HEK293 (cell line): ENCODE measurements at regions not wholly inside any gene's neighbourhood (a gene's known extent, or its start where the extent isn't known, plus 50 kb on each side); places are given as distances from the start of the nearest gene placed in this dataset.

ENCODE experiments used
- CTCF ChIA-PET: fragments of 350-600 bp; formaldehyde crosslinking; extraction: SDS; loops from one replicate; lab custom pipeline; 2021; ENCODE audit warnings: antibody characterized with exemption; lab: Yijun Ruan, JAX
- POLR2A ChIA-PET: fragments of 300-600 bp; formaldehyde crosslinking; extraction: SDS; loops from one replicate; lab custom pipeline; 2020; ENCODE audit warnings: antibody characterized with exemption, inconsistent platforms; lab: Yijun Ruan, JAX
- H3K27ac ChIP-seq: fragments of 200-500 bp; sonication (Bioruptor generic); 2 replicates; pipeline ENCODE4 v1.5.1; 2014; ENCODE audit warnings: low read depth, low read length, control low read depth, inconsistent platforms; ENCODE audit errors: extremely low read depth
- H3K36me3 ChIP-seq, 2 experiments: fragments of 200-500 bp in 1 of 2; sonication (Bioruptor generic) in 1 of 2; 1 replicate in 1 of 2; 2 replicates in 1 of 2; pipeline ENCODE4 v1.5.1; 2014 to 2017; ENCODE audit warnings: inconsistent platforms in 2 of 2, low read length in 2 of 2; ENCODE audit not compliant: control insufficient read depth in 2 of 2, insufficient read depth in 1 of 2
- H3K4me1 ChIP-seq: fragments of 200-500 bp; sonication (Bioruptor generic); 2 replicates; pipeline ENCODE4 v1.5.1; 2014; ENCODE audit warnings: mild to moderate bottlenecking, low read length, inconsistent platforms; ENCODE audit not compliant: control insufficient read depth, insufficient read depth
- H3K4me3 ChIP-seq: 2 replicates; pipeline ENCODE4 v1.5.1; 2011; ENCODE audit warnings: low read depth, mild to moderate bottlenecking, control low read depth, low read length, moderate library complexity
- H3K9me3 ChIP-seq: fragments of 200-500 bp; sonication (Bioruptor generic); 2 replicates; pipeline ENCODE4 v1.5.1; 2014; ENCODE audit warnings: low read depth, low read length, inconsistent platforms; ENCODE audit not compliant: control insufficient read depth, insufficient read depth
- INSM2 ChIP-seq: fragments of 450-650 bp; formaldehyde crosslinking; IDR thresholded peaks from 2 replicates; pipeline ENCODE4 v1.5.1; 2016; ENCODE audit warnings: missing biosample characterization, missing genetic modification characterization
- MZF1 ChIP-seq: fragments of 450-650 bp; formaldehyde crosslinking; IDR thresholded peaks from 2 replicates; pipeline ENCODE4 v1.5.1; 2017; ENCODE audit warnings: missing biosample characterization, missing genetic modification characterization, borderline replicate concordance
- REST ChIP-seq: fragments of 450-650 bp; formaldehyde crosslinking; IDR thresholded peaks from 2 replicates; pipeline ENCODE4 v1.5.1; 2016; ENCODE audit warnings: missing biosample characterization, missing genetic modification characterization
- SCRT1 ChIP-seq: fragments of 450-650 bp; formaldehyde crosslinking; IDR thresholded peaks from 2 replicates; pipeline ENCODE4 v1.5.1; 2016; ENCODE audit warnings: missing biosample characterization, missing genetic modification characterization, borderline replicate concordance
- ZBTB11 ChIP-seq: fragments of 450-650 bp; formaldehyde crosslinking; conservative IDR thresholded peaks from 2 replicates; pipeline ENCODE4 v1.5.1; 2016; ENCODE audit warnings: low read depth, missing biosample characterization, missing genetic modification characterization
- ZBTB8A ChIP-seq: fragments of 450-650 bp; formaldehyde crosslinking; IDR thresholded peaks from 2 replicates; pipeline ENCODE4 v1.5.1; 2016; ENCODE audit warnings: missing biosample characterization, missing genetic modification characterization
- ZNF155 ChIP-seq: fragments of 450-650 bp; formaldehyde crosslinking; IDR thresholded peaks from 2 replicates; pipeline ENCODE4 v1.5.1; 2016; ENCODE audit warnings: missing biosample characterization, missing genetic modification characterization
- ZNF16 ChIP-seq: fragments of 450-650 bp; formaldehyde crosslinking; IDR thresholded peaks from 2 replicates; pipeline ENCODE4 v1.5.1; 2016; ENCODE audit warnings: low read depth, missing biosample characterization, missing genetic modification characterization
- ZNF184 ChIP-seq: fragments of 450-650 bp; IDR thresholded peaks from 2 replicates; pipeline ENCODE4 v1.5.1; 2018; ENCODE audit warnings: missing biosample characterization, mild to moderate bottlenecking, missing genetic modification characterization
- ZNF26 ChIP-seq: fragments of 450-650 bp; formaldehyde crosslinking; IDR thresholded peaks from 2 replicates; pipeline ENCODE4 v1.5.1; 2016; ENCODE audit warnings: missing biosample characterization, missing genetic modification characterization
- ZNF302 ChIP-seq: fragments of 450-650 bp; formaldehyde crosslinking; IDR thresholded peaks from 2 replicates; pipeline ENCODE4 v1.5.1; 2016; ENCODE audit warnings: missing biosample characterization, missing genetic modification characterization, low read depth
- ZNF341 ChIP-seq: fragments of 450-650 bp; formaldehyde crosslinking; IDR thresholded peaks from 2 replicates; pipeline ENCODE4; 2016; ENCODE audit warnings: low read depth, missing biosample characterization, missing genetic modification characterization
- ZNF391 ChIP-seq: fragments of 450-650 bp; formaldehyde crosslinking; IDR thresholded peaks from 2 replicates; pipeline ENCODE4 v1.5.1; 2016; ENCODE audit warnings: low read depth, missing biosample characterization, missing genetic modification characterization, borderline replicate concordance
- ZNF423 ChIP-seq: fragments of 450-650 bp; formaldehyde crosslinking; IDR thresholded peaks from 2 replicates; pipeline ENCODE4 v1.5.1; 2016; ENCODE audit warnings: missing biosample characterization, missing genetic modification characterization
- ZNF426 ChIP-seq: fragments of 450-650 bp; formaldehyde crosslinking; IDR thresholded peaks from 2 replicates; pipeline ENCODE4 v1.5.1; 2017; ENCODE audit warnings: missing biosample characterization, missing genetic modification characterization, mild to moderate bottlenecking, inconsistent platforms, moderate library complexity
- ZNF513 ChIP-seq: fragments of 450-650 bp; IDR thresholded peaks from 2 replicates; pipeline ENCODE4 v1.5.1; 2018; ENCODE audit warnings: missing biosample characterization, missing genetic modification characterization
- ZNF580 ChIP-seq: fragments of 450-650 bp; formaldehyde crosslinking; IDR thresholded peaks from 2 replicates; pipeline ENCODE4 v1.5.1; 2016; ENCODE audit warnings: missing biosample characterization, missing genetic modification characterization
- ZNF704 ChIP-seq: fragments of 450-650 bp; formaldehyde crosslinking; IDR thresholded peaks from 2 replicates; pipeline ENCODE4 v1.5.1; 2016; ENCODE audit warnings: missing biosample characterization, missing genetic modification characterization
- ZNF776 ChIP-seq: fragments of 450-650 bp; formaldehyde crosslinking; IDR thresholded peaks from 2 replicates; pipeline ENCODE4 v1.5.0; 2017; ENCODE audit warnings: missing biosample characterization, missing genetic modification characterization, borderline replicate concordance
- ZSCAN5A ChIP-seq: fragments of 450-650 bp; formaldehyde crosslinking; IDR thresholded peaks from 2 replicates; pipeline ENCODE4 v1.5.1; 2016; ENCODE audit warnings: missing biosample characterization, missing genetic modification characterization

- TF ChIP-seq SCRT1 (tag by site-specific recombination): no peak
- TF ChIP-seq ZSCAN5A (tag by site-specific recombination): no peak
- no peak for TF ChIP-seq INSM2
- TF ChIP-seq ZNF391 (tag by site-specific recombination): no peak
- TF ChIP-seq ZNF513 (tag by site-specific recombination): no peak
- TF ChIP-seq ZNF26 (tag by site-specific recombination): no peak
- TF ChIP-seq ZNF302 (tag by site-specific recombination): no peak
- TF ChIP-seq ZNF16 (tag by site-specific recombination): no peak
- no peak for TF ChIP-seq ZNF155
- TF ChIP-seq ZBTB11: no peak
Observed at GRCh38 chr10:130743751-130744271, 567.7 kb downstream of the TCERG1L start.

GRCh38 chr10:130744631-130745030 lies 566.9 kb downstream of the TCERG1L start:
- CTCF ChIA-PET: no interaction called here
- no peaks in the 10 kb centered on the region for H3K4me1 ChIP-seq
- H3K9me3 ChIP-seq: no peaks in the 10 kb centered on the region
- no peak overlapping the region for H3K27ac ChIP-seq
- POLR2A ChIA-PET: no interaction called here
- no peak overlapping the region for H3K4me3 ChIP-seq
- H3K36me3 ChIP-seq: no peaks in the 10 kb centered on the region
- TF ChIP-seq SCRT1 (tag by site-specific recombination) (no peak), ZNF426 (tag by site-specific recombination) (no peak), ZNF580 (tag by site-specific recombination) (no peak), ZNF704 (tag by site-specific recombination) (no peak), ZNF184 (no peak), ZNF423 (tag by site-specific recombination) (no peak), ZNF776 (tag by site-specific recombination) (no peak), REST (no peak), ZNF341 (tag by site-specific recombination) (no peak), ZBTB8A (tag by site-specific recombination) (no peak), MZF1 (tag by site-specific recombination) (no peak)

More at GRCh38 chr10:130743751-130744271, 567.7 kb downstream of the TCERG1L start:
- Histone ChIP-seq H3K27ac (no peak overlapping the region), H3K9me3 (no peaks in the 10 kb centered on the region), H3K4me1 (no peaks in the 10 kb centered on the region), H3K36me3 (no peaks in the 10 kb centered on the region), H3K4me3 (no peak overlapping the region)
- CTCF ChIA-PET: no interaction called here
- POLR2A ChIA-PET: no interaction called here
